ENCODE measurements at regions not wholly inside any gene's neighbourhood (a gene's known extent, or its start where the extent isn't known, plus 50 kb on each side); places are given as distances from the start of the nearest gene placed in this dataset.

DNA sequence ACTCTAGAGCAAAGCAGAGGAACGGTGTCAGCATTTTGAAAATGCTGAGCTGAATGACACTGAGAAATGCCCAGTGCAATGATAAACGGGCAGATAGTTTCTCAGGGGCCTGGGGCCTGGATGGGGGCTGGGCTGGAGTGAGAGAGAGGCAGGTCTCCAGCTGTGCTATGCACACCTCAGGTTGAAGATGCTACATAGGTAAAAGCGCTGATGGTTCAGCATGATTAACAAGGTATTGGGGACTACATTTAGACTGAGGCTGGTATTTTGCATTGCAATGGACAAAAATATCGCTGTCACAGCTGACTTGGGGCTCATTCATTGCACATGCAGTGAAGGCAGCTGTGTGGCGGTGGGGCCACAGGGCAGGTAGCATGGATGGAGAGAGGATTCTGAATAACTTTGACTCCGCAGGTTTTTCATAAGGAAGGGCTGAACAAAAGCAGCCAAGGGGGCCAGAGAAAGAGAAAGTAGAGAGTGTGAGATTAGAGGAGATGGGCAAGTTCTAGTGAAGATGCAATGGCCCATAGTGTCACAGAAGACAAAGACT lies 290.8 kb upstream of the ZNF32 start:
- TF ChIP-seq, protein P1, sequence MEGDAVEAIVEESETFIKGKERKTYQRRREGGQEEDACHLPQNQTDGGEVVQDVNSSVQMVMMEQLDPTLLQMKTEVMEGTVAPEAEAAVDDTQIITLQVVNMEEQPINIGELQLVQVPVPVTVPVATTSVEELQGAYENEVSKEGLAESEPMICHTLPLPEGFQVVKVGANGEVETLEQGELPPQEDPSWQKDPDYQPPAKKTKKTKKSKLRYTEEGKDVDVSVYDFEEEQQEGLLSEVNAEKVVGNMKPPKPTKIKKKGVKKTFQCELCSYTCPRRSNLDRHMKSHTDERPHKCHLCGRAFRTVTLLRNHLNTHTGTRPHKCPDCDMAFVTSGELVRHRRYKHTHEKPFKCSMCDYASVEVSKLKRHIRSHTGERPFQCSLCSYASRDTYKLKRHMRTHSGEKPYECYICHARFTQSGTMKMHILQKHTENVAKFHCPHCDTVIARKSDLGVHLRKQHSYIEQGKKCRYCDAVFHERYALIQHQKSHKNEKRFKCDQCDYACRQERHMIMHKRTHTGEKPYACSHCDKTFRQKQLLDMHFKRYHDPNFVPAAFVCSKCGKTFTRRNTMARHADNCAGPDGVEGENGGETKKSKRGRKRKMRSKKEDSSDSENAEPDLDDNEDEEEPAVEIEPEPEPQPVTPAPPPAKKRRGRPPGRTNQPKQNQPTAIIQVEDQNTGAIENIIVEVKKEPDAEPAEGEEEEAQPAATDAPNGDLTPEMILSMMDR (conservative IDR thresholded peaks at IDR 0.05 in 1 of 2, IDR thresholded peaks at IDR 0.05 in 1 of 2; ENCODE audit: extremely low read depth in 1 of 2, insufficient read depth in 1 of 2, low read depth in 1 of 2, low read length in 2 of 2) = no peak
- no peak for TF ChIP-seq EZH2 (IDR thresholded peaks at IDR 0.05; ENCODE audit: borderline replicate concordance, low read length)
